Rectal smooth muscle tissue (tissue), 1 donor: ENCODE measurements at regions not wholly inside any gene's neighbourhood (a gene's known extent, or its start where the extent isn't known, plus 50 kb on each side); places are given as distances from the start of the nearest gene placed in this dataset.

Source experiments
- H3K27ac ChIP-seq: one replicate; pipeline ENCODE4 v1.7.0; 2013; ENCODE audit warnings: low read depth, low read length, inconsistent platforms
- H3K27me3 ChIP-seq: one replicate; pipeline ENCODE4 v1.7.0; 2013; ENCODE audit warnings: low read length; ENCODE audit not compliant: control insufficient read depth, insufficient read depth
- H3K36me3 ChIP-seq: one replicate; pipeline ENCODE4 v1.7.0; 2013; ENCODE audit warnings: low read length; ENCODE audit not compliant: control insufficient read depth, insufficient read depth
- H3K4me1 ChIP-seq: one replicate; pipeline ENCODE4 v1.7.0; 2013; ENCODE audit warnings: low read length; ENCODE audit not compliant: control insufficient read depth, insufficient read depth
- H3K4me3 ChIP-seq: one replicate; pipeline ENCODE4 v1.7.0; 2013; ENCODE audit warnings: low read length
- H3K9ac ChIP-seq: one replicate; pipeline ENCODE4 v1.7.0; 2013; ENCODE audit warnings: low read length

- H3K9ac ChIP-seq, result no peak overlapping the region
- H3K27me3 ChIP-seq, result peaks cover 4% of the 10 kb centered on the region
- no peaks in the 10 kb centered on the region for H3K36me3 ChIP-seq
- no peak overlapping the region for H3K4me3 ChIP-seq
- H3K27ac ChIP-seq, result no peak overlapping the region
- no peaks in the 10 kb centered on the region for H3K4me1 ChIP-seq
These were observed 276.8 kb downstream of the ZNF674 start for GRCh38 chrX:46268412-46268811.

- no peaks in the 10 kb centered on the region for H3K4me1 ChIP-seq
- no peaks in the 10 kb centered on the region for H3K27me3 ChIP-seq
- no peak overlapping the region for H3K9ac ChIP-seq
- no peaks in the 10 kb centered on the region for H3K36me3 ChIP-seq
- H3K27ac ChIP-seq, result no peak overlapping the region
- no peak overlapping the region for H3K4me3 ChIP-seq
These were observed 281.7 kb downstream of the ZNF674 start for GRCh38 chrX:46263494-46263893.

- Histone ChIP-seq H3K27ac (no peak overlapping the region), H3K36me3 (no peaks in the 10 kb centered on the region), H3K4me3 (no peak overlapping the region), H3K4me1 (no peaks in the 10 kb centered on the region), H3K27me3 (no peaks in the 10 kb centered on the region), H3K9ac (no peak overlapping the region)
These were observed 282.9 kb downstream of the ZNF674 start for GRCh38 chrX:46262304-46262703.

GRCh38 chrX:46260499-46260898 lies 284.7 kb downstream of the ZNF674 start:
- H3K36me3 ChIP-seq, result no peaks in the 10 kb centered on the region
- no peaks in the 10 kb centered on the region for H3K27me3 ChIP-seq
- H3K27ac ChIP-seq, result no peak overlapping the region
- no peaks in the 10 kb centered on the region for H3K4me1 ChIP-seq
- H3K4me3 ChIP-seq, result no peak overlapping the region
- H3K9ac ChIP-seq, result no peak overlapping the region

- H3K4me3 ChIP-seq, result no peak overlapping the region
- H3K9ac ChIP-seq, result no peak overlapping the region
- no peaks in the 10 kb centered on the region for H3K36me3 ChIP-seq
- H3K27ac ChIP-seq, result no peak overlapping the region
- H3K4me1 ChIP-seq, result no peaks in the 10 kb centered on the region
- no peaks in the 10 kb centered on the region for H3K27me3 ChIP-seq
These were observed 286.9 kb downstream of the ZNF674 start for GRCh38 chrX:46258356-46258755.

GRCh38 chrX:46257451-46257879 lies 287.8 kb downstream of the ZNF674 start:
- Histone ChIP-seq H3K36me3 (no peaks in the 10 kb centered on the region), H3K4me3 (no peak overlapping the region), H3K4me1 (no peaks in the 10 kb centered on the region), H3K27ac (no peak overlapping the region), H3K27me3 (no peaks in the 10 kb centered on the region), H3K9ac (no peak overlapping the region)

- no peak overlapping the region for H3K4me3 ChIP-seq
- H3K36me3 ChIP-seq, result no peaks in the 10 kb centered on the region
- no peaks in the 10 kb centered on the region for H3K4me1 ChIP-seq
- no peak overlapping the region for H3K27ac ChIP-seq
- H3K27me3 ChIP-seq, result no peaks in the 10 kb centered on the region
- no peak overlapping the region for H3K9ac ChIP-seq
These were observed 288.3 kb downstream of the ZNF674 start for GRCh38 chrX:46256875-46257274.

- Histone ChIP-seq H3K27ac (no peak overlapping the region), H3K27me3 (no peaks in the 10 kb centered on the region), H3K36me3 (no peaks in the 10 kb centered on the region), H3K9ac (no peak overlapping the region), H3K4me3 (no peak overlapping the region), H3K4me1 (no peaks in the 10 kb centered on the region)
These were observed 290.2 kb downstream of the ZNF674 start for GRCh38 chrX:46255046-46255445.

- H3K4me3 ChIP-seq, result no peak overlapping the region
- H3K27ac ChIP-seq, result no peak overlapping the region
- H3K27me3 ChIP-seq, result no peaks in the 10 kb centered on the region
- H3K9ac ChIP-seq, result no peak overlapping the region
- no peaks in the 10 kb centered on the region for H3K36me3 ChIP-seq
- H3K4me1 ChIP-seq, result no peaks in the 10 kb centered on the region
These were observed 290.6 kb downstream of the ZNF674 start for GRCh38 chrX:46254641-46255040.

- no peaks in the 10 kb centered on the region for H3K27me3 ChIP-seq
- no peak overlapping the region for H3K4me3 ChIP-seq
- no peaks in the 10 kb centered on the region for H3K36me3 ChIP-seq
- no peak overlapping the region for H3K9ac ChIP-seq
- H3K27ac ChIP-seq, result no peak overlapping the region
- no peaks in the 10 kb centered on the region for H3K4me1 ChIP-seq
These were observed 293.5 kb downstream of the ZNF674 start for GRCh38 chrX:46251755-46252154.

GRCh38 chrX:46250151-46250550 lies 295.1 kb downstream of the ZNF674 start:
- H3K4me1 ChIP-seq, result no peaks in the 10 kb centered on the region
- no peaks in the 10 kb centered on the region for H3K27me3 ChIP-seq
- H3K27ac ChIP-seq, result no peak overlapping the region
- H3K36me3 ChIP-seq, result no peaks in the 10 kb centered on the region
- no peak overlapping the region for H3K4me3 ChIP-seq
- no peak overlapping the region for H3K9ac ChIP-seq

GRCh38 chrX:46247456-46247855 lies 297.8 kb downstream of the ZNF674 start:
- no peak overlapping the region for H3K9ac ChIP-seq
- no peaks in the 10 kb centered on the region for H3K36me3 ChIP-seq
- no peaks in the 10 kb centered on the region for H3K4me1 ChIP-seq
- no peaks in the 10 kb centered on the region for H3K27me3 ChIP-seq
- no peak overlapping the region for H3K4me3 ChIP-seq
- no peak overlapping the region for H3K27ac ChIP-seq

- no peaks in the 10 kb centered on the region for H3K27me3 ChIP-seq
- H3K27ac ChIP-seq, result no peak overlapping the region
- no peaks in the 10 kb centered on the region for H3K36me3 ChIP-seq
- no peak overlapping the region for H3K4me3 ChIP-seq
- H3K4me1 ChIP-seq, result no peaks in the 10 kb centered on the region
- no peak overlapping the region for H3K9ac ChIP-seq
These were observed 300.8 kb downstream of the ZNF674 start for GRCh38 chrX:46244451-46244850.
